Omental fat pad (tissue), 3 donors: ENCODE measurements at regions not wholly inside any gene's neighbourhood (a gene's known extent, or its start where the extent isn't known, plus 50 kb on each side); places are given as distances from the start of the nearest gene placed in this dataset.
"Not testable (repeated sequence)": the region's sequence is repeated elsewhere in the genome, so short reads cannot be mapped to it uniquely, and the experiment has no call there.

Experiments
- ATAC-seq: fragments of 150-250 bp; one replicate; pipeline ENCODE4 v1.9.1; 2016; ENCODE audit warnings: mild to moderate bottlenecking, moderate library complexity; ENCODE audit not compliant: low FRiP score
- DNase-seq: peaks from one replicate; pipeline ENCODE4 v3.0.0-alpha.2; 2019; ENCODE audit warnings: low spot score
- CTCF ChIP-seq, 3 donors: fragments of 450-650 bp; IDR thresholded peaks; one replicate each; pipeline ENCODE4 v1.5.1; 2016 to 2017; ENCODE audit warnings: antibody characterized with exemption in 3 of 3, mild to moderate bottlenecking in 3 of 3, moderate library complexity in 2 of 3

DNA sequence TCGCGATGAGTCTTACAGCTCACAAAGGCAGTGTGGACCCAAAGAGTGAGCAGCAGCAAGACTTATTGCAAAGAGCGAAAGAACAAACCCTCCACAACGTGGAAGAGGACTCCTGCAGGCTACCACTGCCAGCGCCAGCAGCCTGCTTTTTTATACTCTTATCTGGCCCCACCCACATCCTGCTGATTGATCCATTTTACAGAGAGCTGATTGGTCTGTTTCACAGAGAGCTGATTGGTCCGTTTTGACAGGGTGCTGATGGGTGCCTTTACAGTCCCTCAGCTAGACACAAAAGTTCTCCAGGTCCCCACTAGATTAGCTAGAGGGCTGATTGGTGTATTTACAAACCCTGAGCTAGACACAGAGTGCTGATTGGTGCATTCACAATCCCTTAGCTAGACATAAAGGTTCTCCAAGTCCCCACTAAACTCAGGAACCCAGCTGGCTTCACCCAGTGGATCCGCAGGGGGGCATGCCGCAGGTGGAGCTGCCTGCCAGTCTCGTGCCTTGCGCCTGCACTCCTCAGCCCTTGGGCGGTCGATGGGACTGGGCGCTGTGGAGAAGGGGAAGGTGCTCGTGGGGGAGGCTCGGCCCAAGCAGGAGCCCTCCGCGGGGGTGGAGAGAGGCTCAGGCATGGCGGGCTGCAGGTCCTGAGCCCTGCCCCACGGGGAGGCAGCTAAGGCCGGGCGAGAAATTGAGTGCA is 75.7 kb downstream of the QDPR start:
- not testable (repeated sequence) for DNase-seq, ATAC-seq

DNA sequence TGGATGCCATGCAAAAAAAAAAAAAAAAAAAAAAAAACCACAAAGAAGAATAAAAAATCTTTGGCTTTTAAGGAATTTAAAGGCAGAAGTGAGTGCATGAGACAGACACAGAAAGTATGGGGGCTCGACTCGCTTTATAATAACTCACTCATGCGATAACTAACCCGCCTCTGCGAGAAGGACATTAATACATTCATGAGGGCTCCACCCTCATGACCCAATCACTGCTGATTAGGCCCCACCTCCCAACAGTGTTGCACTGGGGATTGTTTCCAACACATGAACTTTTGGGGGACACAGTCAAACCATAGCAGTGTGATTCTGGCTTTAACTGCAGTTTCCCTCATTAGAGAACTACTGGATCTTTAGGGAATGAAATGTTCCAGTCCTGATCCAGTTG is 78.1 kb downstream of the QDPR start:
- TF ChIP-seq CTCF (IDR thresholded peaks at IDR 0.05): no peak
- DNase-seq: no peak

DNA sequence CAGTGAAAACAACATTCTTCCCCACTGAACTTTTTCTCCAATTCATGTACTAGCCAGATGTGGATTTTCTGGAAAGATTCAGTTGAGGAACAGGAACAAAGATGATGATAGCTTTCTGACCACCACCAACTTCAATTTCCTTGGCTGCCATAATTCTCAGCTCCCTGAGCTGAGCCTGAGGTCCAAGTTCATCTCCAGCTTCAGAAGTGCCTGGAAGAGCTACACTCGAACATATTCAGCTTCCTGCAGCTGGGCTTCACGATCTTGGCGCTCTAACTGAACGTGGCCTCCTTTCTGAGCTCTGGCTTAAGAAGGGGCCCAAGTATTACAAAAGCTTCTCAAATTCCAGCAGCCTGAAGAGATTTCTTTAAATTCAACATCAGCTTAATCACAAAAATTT is 83.9 kb downstream of the QDPR start:
- no peak for TF ChIP-seq CTCF (IDR thresholded peaks at IDR 0.05)
- DNase-seq: no peak
- no peak for ATAC-seq

More for the DNA sequence above, 78.1 kb downstream of the QDPR start:
- ATAC-seq: no peak

- DNase-seq (no peak), ATAC-seq (no peak)
- TF ChIP-seq CTCF (IDR thresholded peaks at IDR 0.05): no peak
Measured at GRCh38 chr4:17426222-17426621, 85.7 kb downstream of the QDPR start.

DNA sequence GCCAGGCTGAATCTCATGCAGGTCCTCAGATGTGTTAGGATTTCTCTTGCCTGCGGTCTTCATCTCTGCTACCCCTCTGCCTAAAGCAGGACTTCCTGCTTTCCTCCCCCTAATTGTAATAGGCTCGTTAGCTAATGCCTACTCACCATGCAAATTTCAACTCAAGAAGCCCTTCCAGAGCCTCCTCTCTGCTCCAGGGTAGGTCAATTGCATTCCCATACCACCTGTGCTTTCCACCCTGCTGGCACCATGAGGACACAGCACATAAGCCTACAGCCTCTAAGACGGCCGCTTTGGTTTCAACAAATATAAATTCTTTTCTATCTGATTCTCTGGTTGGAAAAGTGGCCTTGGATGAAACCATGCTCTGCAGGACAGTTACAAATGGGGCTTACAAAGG is 93.9 kb downstream of the QDPR start:
- TF ChIP-seq CTCF (IDR thresholded peaks at IDR 0.05): no peak
- ATAC-seq (no peak), DNase-seq (no peak)

DNA sequence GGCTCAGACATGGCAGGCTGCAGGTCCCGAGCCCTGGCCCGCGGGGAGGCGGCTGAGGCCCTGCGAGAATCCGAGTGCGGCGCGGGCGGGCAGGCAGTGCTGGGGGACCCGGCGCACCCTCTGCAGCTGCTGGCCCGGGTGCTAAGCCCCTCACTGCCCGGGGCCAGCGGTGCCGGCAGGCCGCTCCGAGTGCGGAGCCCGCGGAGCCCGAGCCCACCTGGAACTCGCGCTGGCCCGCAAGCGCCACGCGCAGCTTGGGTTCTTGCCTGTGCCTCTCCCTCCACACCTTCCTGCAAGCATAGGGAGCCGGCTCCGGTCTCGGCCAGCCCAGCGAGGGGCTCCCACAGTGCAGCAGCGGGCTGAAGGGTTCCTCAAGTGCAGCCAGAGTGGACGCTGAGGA is 97.5 kb downstream of the QDPR start:
- ATAC-seq: no peak
- no peak for DNase-seq
- no peak for TF ChIP-seq CTCF (IDR thresholded peaks at IDR 0.05)

GRCh38 chr4:17400686-17401085 is 111.2 kb downstream of the QDPR start:
- no peak for TF ChIP-seq CTCF (IDR thresholded peaks at IDR 0.05)
- DNase-seq (no peak), ATAC-seq (no peak)
